ENCODE measurements at regions not wholly inside any gene's neighbourhood (a gene's known extent, or its start where the extent isn't known, plus 50 kb on each side); places are given as distances from the start of the nearest gene placed in this dataset.

- DNase-seq (ENCODE audit: extremely low read depth in 1 of 2, low read depth in 1 of 2): no peak
Observed at GRCh38 chr1:34686531-34686930, 68.3 kb upstream of the GJB5 start.

GRCh38 chr1:34688006-34688741 is 66.7 kb upstream of the GJB5 start:
- DNase-seq (ENCODE audit: extremely low read depth in 1 of 2, low read depth in 1 of 2): no peak

GRCh38 chr1:34690269-34690668 is 64.6 kb upstream of the GJB5 start:
- DNase-seq (ENCODE audit: extremely low read depth in 1 of 2, low read depth in 1 of 2): no peak

- no peak for DNase-seq (ENCODE audit: extremely low read depth in 1 of 2, low read depth in 1 of 2)
Observed at GRCh38 chr1:34693081-34693480, 61.8 kb upstream of the GJB5 start.

GRCh38 chr1:34694383-34694782 is 60.5 kb upstream of the GJB5 start:
- DNase-seq (ENCODE audit: extremely low read depth in 1 of 2, low read depth in 1 of 2): no peak

GRCh38 chr1:34695580-34695979 is 59.3 kb upstream of the GJB5 start:
- no peak for DNase-seq (ENCODE audit: extremely low read depth in 1 of 2, low read depth in 1 of 2)

- DNase-seq (ENCODE audit: extremely low read depth in 1 of 2, low read depth in 1 of 2): no peak
Observed at GRCh38 chr1:34696230-34696629, 58.6 kb upstream of the GJB5 start.

- DNase-seq (ENCODE audit: extremely low read depth in 1 of 2, low read depth in 1 of 2): no peak
Observed at GRCh38 chr1:34696981-34697380, 57.9 kb upstream of the GJB5 start.

GRCh38 chr1:34697818-34698217 is 57.0 kb upstream of the GJB5 start:
- DNase-seq (ENCODE audit: extremely low read depth in 1 of 2, low read depth in 1 of 2): no peak

GRCh38 chr1:34701326-34702060 is 53.4 kb upstream of the GJB5 start:
- DNase-seq (ENCODE audit: extremely low read depth in 1 of 2, low read depth in 1 of 2): no peak

All from activated CD8-positive, alpha-beta memory T cell treated with anti-CD3 and anti-CD28 coated beads for 1 hour (primary cell).